ENCODE measurements at regions not wholly inside any gene's neighbourhood (a gene's known extent, or its start where the extent isn't known, plus 50 kb on each side); places are given as distances from the start of the nearest gene placed in this dataset.

DNA sequence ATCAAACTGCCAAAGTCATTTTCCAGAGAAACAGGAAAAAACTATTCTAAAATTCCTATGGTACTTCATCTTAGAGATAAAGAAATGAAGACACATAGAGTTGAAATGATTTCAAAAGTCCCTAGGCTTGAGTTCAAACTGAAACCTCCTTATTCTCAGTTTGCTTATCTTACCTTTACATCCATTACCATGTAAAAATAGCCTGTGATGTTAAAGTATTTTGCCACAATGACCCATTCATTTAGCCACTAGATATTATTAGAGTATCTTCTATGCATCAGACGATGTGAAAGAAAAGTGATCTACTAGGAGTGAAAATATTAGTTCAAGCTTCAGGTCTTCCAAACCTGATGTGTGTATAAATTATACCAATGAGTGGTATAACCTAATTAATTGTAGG, 55.1 kb upstream of the TTC14 start (continued):
- TF ChIP-seq, protein P1, sequence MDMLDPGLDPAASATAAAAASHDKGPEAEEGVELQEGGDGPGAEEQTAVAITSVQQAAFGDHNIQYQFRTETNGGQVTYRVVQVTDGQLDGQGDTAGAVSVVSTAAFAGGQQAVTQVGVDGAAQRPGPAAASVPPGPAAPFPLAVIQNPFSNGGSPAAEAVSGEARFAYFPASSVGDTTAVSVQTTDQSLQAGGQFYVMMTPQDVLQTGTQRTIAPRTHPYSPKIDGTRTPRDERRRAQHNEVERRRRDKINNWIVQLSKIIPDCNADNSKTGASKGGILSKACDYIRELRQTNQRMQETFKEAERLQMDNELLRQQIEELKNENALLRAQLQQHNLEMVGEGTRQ (IDR thresholded peaks at IDR 0.05; ENCODE audit: borderline replicate concordance, low read depth, low read length), result no peak
- TF ChIP-seq, protein P2, sequence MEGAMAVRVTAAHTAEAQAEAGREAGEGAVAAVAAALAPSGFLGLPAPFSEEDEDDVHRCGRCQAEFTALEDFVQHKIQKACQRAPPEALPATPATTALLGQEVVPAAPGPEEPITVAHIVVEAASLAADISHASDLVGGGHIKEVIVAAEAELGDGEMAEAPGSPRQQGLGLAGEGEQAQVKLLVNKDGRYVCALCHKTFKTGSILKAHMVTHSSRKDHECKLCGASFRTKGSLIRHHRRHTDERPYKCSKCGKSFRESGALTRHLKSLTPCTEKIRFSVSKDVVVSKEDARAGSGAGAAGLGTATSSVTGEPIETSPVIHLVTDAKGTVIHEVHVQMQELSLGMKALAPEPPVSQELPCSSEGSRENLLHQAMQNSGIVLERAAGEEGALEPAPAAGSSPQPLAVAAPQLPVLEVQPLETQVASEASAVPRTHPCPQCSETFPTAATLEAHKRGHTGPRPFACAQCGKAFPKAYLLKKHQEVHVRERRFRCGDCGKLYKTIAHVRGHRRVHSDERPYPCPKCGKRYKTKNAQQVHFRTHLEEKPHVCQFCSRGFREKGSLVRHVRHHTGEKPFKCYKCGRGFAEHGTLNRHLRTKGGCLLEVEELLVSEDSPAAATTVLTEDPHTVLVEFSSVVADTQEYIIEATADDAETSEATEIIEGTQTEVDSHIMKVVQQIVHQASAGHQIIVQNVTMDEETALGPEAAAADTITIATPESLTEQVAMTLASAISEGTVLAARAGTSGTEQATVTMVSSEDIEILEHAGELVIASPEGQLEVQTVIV (IDR thresholded peaks at IDR 0.05; ENCODE audit: borderline replicate concordance, partially characterized antibody), result no peak

DNA sequence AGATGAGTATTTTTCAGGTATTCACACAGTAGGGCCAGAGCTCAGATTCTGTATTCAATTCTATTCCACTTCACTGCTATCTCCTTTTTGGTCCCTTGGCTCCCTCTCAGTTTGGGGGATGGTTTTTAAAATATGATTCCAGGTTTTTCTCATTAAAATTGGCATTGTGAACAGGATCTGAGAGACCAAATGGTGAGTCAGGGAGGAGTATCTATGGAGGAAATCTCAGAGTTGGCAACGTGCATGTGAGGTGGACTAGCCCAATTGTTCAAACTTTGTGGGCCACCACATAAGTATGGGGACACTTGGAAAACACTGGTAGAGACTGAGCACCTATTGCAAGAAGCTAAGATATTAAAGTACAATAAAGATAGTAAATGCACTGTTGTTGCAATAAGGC, 53.9 kb upstream of the TTC14 start:
- Histone ChIP-seq H2AFZ (ENCODE audit: control insufficient read depth, low read depth, low read length) (no peak overlapping the region), H4K20me1 (ENCODE audit: control insufficient read depth, insufficient read depth) (no peaks in the 10 kb centered on the region), H3K27me3 (replicated peaks in 1 of 2; ENCODE audit: control insufficient read depth in 2 of 2, insufficient read depth in 2 of 2, low read length in 1 of 2) (no peaks in the 10 kb centered on the region), H3K79me2 (ENCODE audit: control insufficient read depth, insufficient read depth, low read length) (no peaks in the 10 kb centered on the region), H3K4me1 (ENCODE audit: control insufficient read depth, insufficient read depth, low read length) (no peaks in the 10 kb centered on the region), H3K9me3 (replicated peaks; ENCODE audit: control insufficient read depth, insufficient read depth, low read length) (no peaks in the 10 kb centered on the region), H3K36me3 (ENCODE audit: control insufficient read depth in 2 of 2, insufficient read depth in 2 of 2, low read length in 1 of 2) (no peaks in the 10 kb centered on the region), H3K4me3 (no peak overlapping the region), H3K9ac (ENCODE audit: control insufficient read depth, insufficient read depth, low read length) (no peak overlapping the region), H3K27ac (ENCODE audit: control insufficient read depth, insufficient read depth) (no peak overlapping the region), H3K4me2 (ENCODE audit: control insufficient read depth, insufficient read depth) (no peak overlapping the region)
- RAD21 ChIA-PET (ENCODE audit: unreplicated experiment), result interaction anchor here (0.9 kb wide), 1 partner anchor 275 kb away, joined by 3 read pairs; no protein-coding TSS in a partner anchor
- POLR2A ChIA-PET, result no interaction called here
- FAIRE-seq (no peak), DNase-seq (ENCODE audit: low read depth, low spot score) (no peak), ATAC-seq (no peak)
- intact Hi-C loops (cut with micrococcal nuclease; ENCODE audit: unreplicated experiment), result no loop called here
- CTCF ChIA-PET, result interaction anchor here (1.5 kb wide), 1 partner anchor 35 kb away, joined by 4 read pairs; no protein-coding TSS in a partner anchor
- in situ Hi-C loops (cut with MboI), result no loop called here
- SMC1A ChIA-PET (ENCODE audit: uncharacterized antibody, unreplicated experiment), result interaction anchor here (0.6 kb wide), 1 partner anchor 736 kb away, joined by 3 read pairs; no protein-coding TSS in a partner anchor
- no TSS peak for BruUV-seq (replicated peaks)
- 0% methylated on average over 1 of the region's 1 CpG for WGBS (ENCODE audit: insufficient coverage, insufficient replicate concordance, low lambda C conversion rate, missing lambda C conversion rate)
- TF ChIP-seq ZNF274 (IDR thresholded peaks at IDR 0.05; ENCODE audit: insufficient read depth, insufficient read length) (no peak), SP1 (IDR thresholded peaks at IDR 0.05; ENCODE audit: low read depth, low read length) (no peak), FOS (IDR thresholded peaks at IDR 0.05; ENCODE audit: borderline replicate concordance, extremely low read depth, insufficient read length) (no peak), STAT1 (conservative IDR thresholded peaks at IDR 0.05) (no peak), SMARCA5 (IDR thresholded peaks at IDR 0.05) (no peak), GABPA (IDR thresholded peaks at IDR 0.05; ENCODE audit: low read depth) (no peak), RBBP5 (conservative IDR thresholded peaks at IDR 0.05) (no peak), ZNF217 (IDR thresholded peaks at IDR 0.05) (no peak), HDGF (IDR thresholded peaks at IDR 0.05) (no peak)
- TF ChIP-seq, protein P3, sequence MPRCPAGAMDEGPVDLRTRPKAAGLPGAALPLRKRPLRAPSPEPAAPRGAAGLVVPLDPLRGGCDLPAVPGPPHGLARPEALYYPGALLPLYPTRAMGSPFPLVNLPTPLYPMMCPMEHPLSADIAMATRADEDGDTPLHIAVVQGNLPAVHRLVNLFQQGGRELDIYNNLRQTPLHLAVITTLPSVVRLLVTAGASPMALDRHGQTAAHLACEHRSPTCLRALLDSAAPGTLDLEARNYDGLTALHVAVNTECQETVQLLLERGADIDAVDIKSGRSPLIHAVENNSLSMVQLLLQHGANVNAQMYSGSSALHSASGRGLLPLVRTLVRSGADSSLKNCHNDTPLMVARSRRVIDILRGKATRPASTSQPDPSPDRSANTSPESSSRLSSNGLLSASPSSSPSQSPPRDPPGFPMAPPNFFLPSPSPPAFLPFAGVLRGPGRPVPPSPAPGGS (IDR thresholded peaks at IDR 0.05; ENCODE audit: borderline replicate concordance, insufficient read depth, low read depth, low read length, poor library complexity, severe bottlenecking), result no peak
- TF ChIP-seq, protein P4, sequence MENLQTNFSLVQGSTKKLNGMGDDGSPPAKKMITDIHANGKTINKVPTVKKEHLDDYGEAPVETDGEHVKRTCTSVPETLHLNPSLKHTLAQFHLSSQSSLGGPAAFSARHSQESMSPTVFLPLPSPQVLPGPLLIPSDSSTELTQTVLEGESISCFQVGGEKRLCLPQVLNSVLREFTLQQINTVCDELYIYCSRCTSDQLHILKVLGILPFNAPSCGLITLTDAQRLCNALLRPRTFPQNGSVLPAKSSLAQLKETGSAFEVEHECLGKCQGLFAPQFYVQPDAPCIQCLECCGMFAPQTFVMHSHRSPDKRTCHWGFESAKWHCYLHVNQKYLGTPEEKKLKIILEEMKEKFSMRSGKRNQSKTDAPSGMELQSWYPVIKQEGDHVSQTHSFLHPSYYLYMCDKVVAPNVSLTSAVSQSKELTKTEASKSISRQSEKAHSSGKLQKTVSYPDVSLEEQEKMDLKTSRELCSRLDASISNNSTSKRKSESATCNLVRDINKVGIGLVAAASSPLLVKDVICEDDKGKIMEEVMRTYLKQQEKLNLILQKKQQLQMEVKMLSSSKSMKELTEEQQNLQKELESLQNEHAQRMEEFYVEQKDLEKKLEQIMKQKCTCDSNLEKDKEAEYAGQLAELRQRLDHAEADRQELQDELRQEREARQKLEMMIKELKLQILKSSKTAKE (IDR thresholded peaks at IDR 0.05; ENCODE audit: low read depth, poor library complexity, severe bottlenecking), result no peak

Data from GM12878 (cell line).